ENCODE measurements at regions not wholly inside any gene's neighbourhood (a gene's known extent, or its start where the extent isn't known, plus 50 kb on each side); places are given as distances from the start of the nearest gene placed in this dataset.

GRCh38 chr5:63341442-63341841 is 620.8 kb downstream of the HTR1A start:
- DNase-seq: no peak

GRCh38 chr5:63323926-63324325 is 638.3 kb downstream of the HTR1A start:
- DNase-seq: no peak

- DNase-seq: no peak
These were observed 647.7 kb downstream of the HTR1A start for GRCh38 chr5:63314551-63314950.

GRCh38 chr5:63310644-63311043 is 651.6 kb downstream of the HTR1A start:
- no peak for DNase-seq

- DNase-seq: no peak
These were observed 655.3 kb downstream of the HTR1A start for GRCh38 chr5:63306909-63307308.

GRCh38 chr5:63293317-63293716 is 668.9 kb downstream of the HTR1A start:
- no peak for DNase-seq

- no peak for DNase-seq
These were observed 675.5 kb downstream of the HTR1A start for GRCh38 chr5:63286724-63287123.

- DNase-seq: no peak
These were observed 684.8 kb downstream of the LRRC70 start for GRCh38 chr5:63263411-63263810.

GRCh38 chr5:63262185-63262981 is 683.8 kb downstream of the LRRC70 start:
- peak; percentile 8 to 23 (median 12) for DNase-seq

- DNase-seq: no peak
These were observed 683.1 kb downstream of the LRRC70 start for GRCh38 chr5:63261695-63262094.

- DNase-seq: no peak
These were observed 677.0 kb downstream of the LRRC70 start for GRCh38 chr5:63255594-63255993.

- no peak for DNase-seq
These were observed 672.3 kb downstream of the LRRC70 start for GRCh38 chr5:63250939-63251338.

- DNase-seq: no peak
These were observed 671.3 kb downstream of the LRRC70 start for GRCh38 chr5:63249960-63250359.

GRCh38 chr5:63247651-63248050 is 669.0 kb downstream of the LRRC70 start:
- DNase-seq: no peak

GRCh38 chr5:63245271-63245670 is 666.7 kb downstream of the LRRC70 start:
- DNase-seq: peak in 1 of 3 donors; percentile 11

GRCh38 chr5:63240063-63240755 is 661.6 kb downstream of the LRRC70 start:
- no peak for DNase-seq

GRCh38 chr5:63233911-63234310 is 655.3 kb downstream of the LRRC70 start:
- DNase-seq: peak in 2 of 3 donors; percentile 26 to 36

GRCh38 chr5:63233361-63233760 is 654.7 kb downstream of the LRRC70 start:
- no peak for DNase-seq

- no peak for DNase-seq
These were observed 652.1 kb downstream of the LRRC70 start for GRCh38 chr5:63230754-63231153.

- DNase-seq: no peak
These were observed 649.5 kb downstream of the LRRC70 start for GRCh38 chr5:63228154-63228553.

GRCh38 chr5:63220244-63220643 is 641.6 kb downstream of the LRRC70 start:
- no peak for DNase-seq

- DNase-seq: no peak
These were observed 638.8 kb downstream of the LRRC70 start for GRCh38 chr5:63217422-63217821.

GRCh38 chr5:63213256-63213655 is 634.6 kb downstream of the LRRC70 start:
- no peak for DNase-seq

Data from muscle of back (tissue), 3 donors.